Neural cell (in vitro differentiated cells): ENCODE measurements at regions not wholly inside any gene's neighbourhood (a gene's known extent, or its start where the extent isn't known, plus 50 kb on each side); places are given as distances from the start of the nearest gene placed in this dataset.
A peak's percentile ranks its signal among the peaks of the same experiment; 100 is the strongest.

ENCODE experiments used
- CTCF ChIP-seq: fragments of 450-650 bp; IDR thresholded peaks from 2 replicates; pipeline ENCODE4 v1.5.1; 2014; ENCODE audit warnings: antibody characterized with exemption, mild to moderate bottlenecking, moderate library complexity; ENCODE audit not compliant: poor library complexity, severe bottlenecking
- EP300 ChIP-seq: fragments of 450-650 bp; conservative IDR thresholded peaks from 2 replicates; pipeline ENCODE4 v1.6.1; 2014; ENCODE audit warnings: antibody characterized with exemption, mild to moderate bottlenecking, moderate library complexity; ENCODE audit not compliant: poor library complexity, severe bottlenecking
- EZH2 ChIP-seq: fragments of 200-600, 300-800 bp; shearing (Covaris generic), sonication (generic); IDR thresholded peaks from 2 replicates; pipeline ENCODE4 v1.6.1; 2014; ENCODE audit warnings: antibody characterized with exemption, low read length, borderline replicate concordance, mild to moderate bottlenecking; ENCODE audit not compliant: insufficient read depth, poor library complexity, severe bottlenecking
- POLR2AphosphoS5 ChIP-seq: IDR thresholded peaks from 2 replicates; pipeline ENCODE4 v1.6.1; 2012

GRCh38 chr6:47944846-47945245, 163.0 kb downstream of the OPN5 start:
- TF ChIP-seq EP300: peak; percentile 90
- peak; percentile 33 for TF ChIP-seq POLR2AphosphoS5
- TF ChIP-seq EZH2: no peak
- no peak for TF ChIP-seq CTCF
